ENCODE measurements at regions not wholly inside any gene's neighbourhood (a gene's known extent, or its start where the extent isn't known, plus 50 kb on each side); places are given as distances from the start of the nearest gene placed in this dataset.
"Not testable (repeated sequence)": the region's sequence is repeated elsewhere in the genome, so short reads cannot be mapped to it uniquely, and the experiment has no call there.

DNA sequence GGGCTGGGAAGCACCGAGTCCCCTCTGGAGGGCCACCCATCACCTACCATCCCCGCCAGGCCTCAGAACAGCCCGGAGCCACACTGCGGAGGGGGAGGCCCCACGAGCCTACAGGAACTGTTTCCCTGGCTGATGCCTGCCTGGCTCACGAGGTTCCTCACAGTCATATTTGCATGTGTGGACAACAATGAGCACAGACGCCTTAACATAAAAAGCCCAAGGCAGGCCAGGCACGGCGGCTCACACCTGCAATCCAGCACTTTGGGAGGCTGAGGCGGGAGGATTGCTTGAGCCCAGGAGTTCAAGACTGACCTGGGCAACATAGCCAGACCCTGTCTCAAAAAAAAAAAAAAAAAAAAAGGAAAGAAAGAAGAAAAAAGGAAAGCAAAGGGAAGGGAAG, 125.9 kb downstream of the FAM53A start:
- no peak for DNase-seq

DNA sequence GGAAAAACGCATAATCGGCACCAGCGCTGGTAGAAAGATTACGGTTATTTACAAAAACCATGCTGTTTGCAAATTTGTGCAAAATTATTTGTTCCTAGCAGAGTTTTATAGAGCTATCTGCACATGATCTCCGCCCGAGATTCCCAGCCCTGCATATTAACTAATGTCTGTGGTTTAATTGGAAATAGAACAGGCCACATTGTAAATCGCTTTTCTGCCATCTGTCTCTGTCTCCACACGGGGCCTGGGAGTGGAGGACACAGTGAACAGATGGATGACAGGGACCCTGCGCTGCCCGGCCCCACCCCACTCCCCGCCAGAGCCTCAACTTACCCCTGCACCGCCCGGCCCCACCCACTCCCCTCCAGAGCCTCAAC, 126.9 kb downstream of the FAM53A start:
- no peak for DNase-seq

DNA sequence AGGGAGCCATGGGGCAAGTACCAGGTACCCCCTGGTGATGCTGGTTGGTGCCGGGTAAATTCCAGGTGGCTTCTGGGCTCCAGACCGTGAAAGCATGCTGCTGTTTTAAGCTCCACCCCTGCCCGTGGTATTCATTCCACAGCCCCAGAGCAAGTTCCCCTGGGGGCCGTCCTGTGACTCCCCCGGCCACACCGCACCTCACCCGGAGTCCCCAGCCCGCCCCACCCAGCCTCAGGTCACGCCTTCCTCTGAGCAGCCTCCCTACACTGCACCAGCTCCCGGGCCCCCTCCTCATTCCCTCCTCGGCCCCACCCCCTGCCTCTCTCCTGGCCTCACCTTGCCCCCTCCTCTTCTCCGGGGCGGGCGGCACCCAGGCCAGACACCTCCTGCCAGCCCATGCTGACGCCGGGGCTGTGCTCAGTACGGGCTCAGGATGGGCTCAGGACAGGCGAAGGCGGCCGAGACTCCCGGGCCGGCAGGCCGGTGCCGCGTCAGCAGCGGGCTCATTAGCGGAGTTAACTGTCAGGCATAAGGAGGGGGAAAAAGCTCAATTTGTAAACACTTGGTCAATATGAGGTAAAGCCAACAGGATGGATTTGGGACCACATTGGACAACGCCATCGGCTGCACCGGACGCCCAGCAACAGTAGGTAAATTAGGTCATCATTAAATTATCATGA, 127.4 kb downstream of the FAM53A start:
- no peak for DNase-seq

DNA sequence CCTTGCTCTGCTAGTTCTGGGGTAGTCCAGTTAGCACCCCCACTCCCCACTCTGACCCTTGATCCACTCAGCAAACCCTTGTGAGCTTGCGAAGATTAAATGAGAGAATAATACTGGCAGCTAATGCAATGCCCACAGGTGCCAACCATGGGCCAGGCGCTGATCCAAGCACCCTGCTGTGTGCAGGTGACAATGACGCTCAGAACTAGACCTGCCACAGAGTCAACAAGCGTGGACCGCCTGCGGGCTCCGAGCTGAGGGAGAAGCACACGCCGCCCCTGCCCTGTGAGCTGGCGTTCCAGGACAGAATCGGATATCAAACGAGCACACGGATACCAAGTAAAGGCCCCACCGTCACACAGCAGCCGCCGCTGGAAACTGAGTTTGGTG, 129.2 kb downstream of the FAM53A start:
- DNase-seq: no peak

DNA sequence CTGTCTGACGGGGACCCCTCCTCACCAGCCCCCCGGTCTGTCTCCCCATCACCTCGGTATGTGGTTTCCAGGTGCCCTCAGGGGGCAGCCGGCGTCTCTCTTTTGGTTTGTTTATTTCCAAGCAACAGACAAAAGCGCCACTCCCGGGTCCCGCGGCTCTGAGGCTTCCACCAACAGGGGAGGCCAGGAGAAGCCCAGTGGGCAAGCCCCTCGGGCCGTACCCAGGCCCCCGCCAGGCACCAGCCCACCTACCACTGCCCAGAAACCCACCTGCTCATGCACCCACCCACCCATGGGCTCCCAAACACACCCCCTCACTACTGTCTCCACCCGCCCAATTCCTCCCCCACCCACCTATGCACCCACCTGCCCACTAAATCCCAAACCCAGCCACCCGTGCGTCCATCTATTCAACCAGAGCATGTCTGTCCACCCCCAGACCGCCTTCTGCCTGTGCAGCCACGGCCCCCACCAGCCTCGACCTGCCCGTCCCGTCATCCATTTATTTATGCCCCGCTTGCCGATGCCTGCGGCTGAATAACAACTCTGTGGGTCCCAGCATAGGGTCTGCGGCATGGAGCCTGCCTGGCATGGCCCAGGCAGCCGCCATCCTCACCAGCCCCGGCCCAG, 129.8 kb downstream of the FAM53A start:
- DNase-seq: no peak

DNA sequence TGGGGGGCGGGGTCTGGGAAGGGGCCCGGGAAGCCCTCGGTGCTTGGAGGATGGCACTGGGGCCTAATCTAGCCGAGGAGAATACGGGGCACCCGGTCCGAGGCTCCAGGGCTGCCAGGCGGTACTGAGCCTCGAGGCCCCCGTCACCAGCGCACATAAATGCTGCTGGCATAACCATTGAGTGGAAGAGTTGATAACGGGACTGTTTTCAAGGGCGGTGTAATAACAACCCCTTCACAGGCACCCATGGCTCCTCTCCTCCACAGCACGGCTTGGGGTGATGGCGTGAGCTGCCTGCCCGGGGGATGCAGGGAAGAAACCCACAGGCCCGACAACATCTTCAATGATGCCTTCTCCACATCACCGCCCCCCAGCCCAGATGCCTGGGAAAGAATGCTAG, 130.7 kb downstream of the FAM53A start:
- DNase-seq: no peak

DNA sequence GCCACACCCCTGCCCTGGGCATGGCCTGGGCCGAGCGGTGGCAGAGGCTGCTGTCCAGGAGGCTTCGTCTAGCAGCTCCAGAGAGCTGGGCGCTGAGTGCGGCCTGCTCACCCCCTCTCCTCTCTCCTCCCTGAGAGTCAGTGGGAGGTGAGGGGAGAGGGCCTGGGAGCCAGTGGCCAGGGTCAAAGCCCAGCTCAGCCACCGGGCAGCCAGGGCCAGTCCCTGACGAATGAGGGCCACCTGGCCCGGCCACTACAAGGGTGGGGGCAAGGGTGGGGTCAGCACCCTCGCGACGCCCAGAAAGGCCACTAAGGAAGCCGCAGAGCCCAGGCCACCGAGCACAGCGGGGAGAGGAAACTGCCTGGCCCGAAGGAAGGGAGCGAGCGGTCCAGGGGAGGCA, 131.7 kb downstream of the FAM53A start:
- DNase-seq: no peak

DNA sequence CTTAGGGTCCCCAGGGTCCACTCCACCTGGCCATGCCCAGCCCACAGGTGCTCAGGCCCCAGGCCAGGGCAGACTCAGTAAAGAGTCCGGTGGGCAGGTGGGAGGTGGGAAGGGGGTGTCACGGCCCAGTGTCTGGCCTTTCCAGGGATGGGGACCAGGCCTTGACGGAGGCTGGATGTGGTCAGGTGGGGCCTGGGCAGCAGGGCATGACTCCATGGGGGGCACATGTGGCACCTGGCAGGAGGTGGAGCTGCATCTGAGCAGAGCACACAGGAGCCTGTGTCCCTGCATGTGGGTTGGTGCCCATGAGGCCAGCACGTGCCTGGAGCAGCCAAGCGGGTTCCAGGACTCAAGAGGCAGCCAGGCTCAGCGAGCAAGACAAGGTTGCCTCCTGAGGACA, 132.9 kb downstream of the FAM53A start:
- no peak for DNase-seq

DNA sequence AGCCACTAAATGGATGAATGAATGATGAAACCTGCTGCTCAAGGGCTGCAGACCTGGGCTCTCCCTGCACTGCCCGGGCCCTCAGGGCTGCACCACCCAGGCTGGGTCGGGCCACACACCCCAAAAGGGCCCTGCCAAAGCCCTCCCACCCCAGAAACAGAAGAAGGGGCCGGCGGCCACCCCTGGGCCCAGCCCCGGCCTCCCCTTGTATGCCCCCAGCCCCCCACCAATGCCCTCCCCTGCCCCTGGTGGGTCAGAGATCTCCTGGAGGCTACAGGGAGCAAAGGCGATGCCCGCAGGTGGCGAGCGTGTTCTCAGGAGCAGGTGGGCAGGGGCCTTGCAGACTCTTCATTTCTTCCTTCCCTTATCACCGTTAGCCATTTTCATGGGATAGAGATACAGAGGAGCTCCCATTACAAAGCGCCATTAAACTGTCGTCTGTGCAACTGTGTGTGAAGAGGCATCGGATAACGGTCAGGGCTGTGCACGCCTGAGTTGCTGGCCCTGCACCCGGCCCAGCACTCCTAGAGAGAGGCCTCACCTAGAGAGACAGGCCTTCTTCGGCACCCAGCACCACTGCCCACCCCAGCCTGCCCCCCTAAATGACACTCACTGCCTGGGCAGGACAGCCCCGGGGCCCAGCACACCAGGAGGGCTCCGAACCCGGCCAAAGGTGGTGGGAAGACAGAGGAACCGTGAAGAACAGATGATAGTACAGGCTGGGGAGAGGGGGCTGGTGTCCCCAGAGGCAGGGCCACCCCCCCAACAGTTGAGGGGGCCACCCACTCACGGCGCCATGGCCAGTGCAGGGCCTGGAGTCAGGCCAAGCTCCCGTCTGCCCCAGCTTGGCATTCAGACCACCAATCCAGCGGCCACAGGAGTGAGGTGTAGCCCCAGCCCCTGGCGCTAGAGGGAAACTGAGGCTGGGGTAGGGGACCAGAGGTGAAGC, 133.7 kb downstream of the FAM53A start:
- no peak for DNase-seq

DNA sequence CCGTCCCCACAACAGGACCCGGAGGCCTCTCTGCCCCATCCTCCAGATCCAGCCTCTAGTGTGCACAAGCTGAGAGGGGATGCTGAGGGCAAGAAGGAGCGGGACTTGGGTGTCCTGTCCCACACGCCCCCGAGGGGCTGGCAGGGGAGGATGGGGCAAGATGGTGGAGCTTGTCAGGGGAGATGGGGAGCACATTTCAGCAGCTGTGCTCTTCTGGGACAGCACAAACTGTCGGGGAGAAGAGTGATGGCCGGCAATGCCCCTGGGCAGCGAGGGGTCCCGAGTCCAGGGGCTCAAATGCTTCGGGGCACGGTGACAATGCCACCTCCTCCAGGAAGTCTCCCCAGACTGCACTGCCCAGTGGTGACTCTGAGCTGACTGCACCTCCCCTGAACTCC, 134.5 kb downstream of the FAM53A start:
- DNase-seq: no peak

DNA sequence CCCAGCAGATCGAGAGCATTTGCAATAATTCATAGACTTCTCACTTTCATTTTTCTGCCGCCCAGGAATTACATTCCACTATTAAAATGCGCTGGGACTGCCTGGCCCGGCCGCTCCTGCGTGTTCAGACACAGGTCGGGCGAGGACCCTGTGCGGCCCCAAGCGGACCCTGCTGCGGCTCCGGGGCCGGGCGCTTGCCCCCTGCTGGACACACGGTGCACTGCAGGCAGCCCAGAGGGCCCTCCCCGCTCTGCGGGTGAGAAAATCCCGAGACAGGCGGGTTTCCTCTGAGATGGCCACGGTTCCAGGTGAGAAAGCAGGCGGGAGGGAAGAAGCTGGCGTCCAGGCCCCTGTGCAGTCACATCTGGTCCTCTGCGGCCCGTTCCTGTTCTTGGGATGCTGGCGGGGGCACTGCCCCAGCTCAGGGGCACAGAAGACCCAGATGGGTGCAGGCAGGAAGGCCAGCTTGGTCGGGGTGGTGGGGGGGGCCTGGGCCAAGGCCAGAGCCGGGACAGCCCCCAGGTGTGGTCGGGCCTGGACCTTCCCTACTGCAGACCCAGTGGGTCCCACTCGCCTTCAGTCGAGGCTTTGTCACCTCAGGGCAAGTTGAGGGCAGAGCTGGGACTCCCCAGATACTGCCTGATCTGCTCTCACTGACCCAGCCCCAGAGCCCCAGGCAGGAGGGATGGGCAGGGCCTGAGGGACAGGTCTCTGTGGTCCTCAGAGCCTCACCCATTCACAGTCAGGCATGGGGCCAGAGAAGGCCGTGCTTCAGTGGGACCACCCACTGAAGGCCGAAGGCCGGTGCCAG, 135.1 kb downstream of the FAM53A start:
- not testable (repeated sequence) for DNase-seq

DNA sequence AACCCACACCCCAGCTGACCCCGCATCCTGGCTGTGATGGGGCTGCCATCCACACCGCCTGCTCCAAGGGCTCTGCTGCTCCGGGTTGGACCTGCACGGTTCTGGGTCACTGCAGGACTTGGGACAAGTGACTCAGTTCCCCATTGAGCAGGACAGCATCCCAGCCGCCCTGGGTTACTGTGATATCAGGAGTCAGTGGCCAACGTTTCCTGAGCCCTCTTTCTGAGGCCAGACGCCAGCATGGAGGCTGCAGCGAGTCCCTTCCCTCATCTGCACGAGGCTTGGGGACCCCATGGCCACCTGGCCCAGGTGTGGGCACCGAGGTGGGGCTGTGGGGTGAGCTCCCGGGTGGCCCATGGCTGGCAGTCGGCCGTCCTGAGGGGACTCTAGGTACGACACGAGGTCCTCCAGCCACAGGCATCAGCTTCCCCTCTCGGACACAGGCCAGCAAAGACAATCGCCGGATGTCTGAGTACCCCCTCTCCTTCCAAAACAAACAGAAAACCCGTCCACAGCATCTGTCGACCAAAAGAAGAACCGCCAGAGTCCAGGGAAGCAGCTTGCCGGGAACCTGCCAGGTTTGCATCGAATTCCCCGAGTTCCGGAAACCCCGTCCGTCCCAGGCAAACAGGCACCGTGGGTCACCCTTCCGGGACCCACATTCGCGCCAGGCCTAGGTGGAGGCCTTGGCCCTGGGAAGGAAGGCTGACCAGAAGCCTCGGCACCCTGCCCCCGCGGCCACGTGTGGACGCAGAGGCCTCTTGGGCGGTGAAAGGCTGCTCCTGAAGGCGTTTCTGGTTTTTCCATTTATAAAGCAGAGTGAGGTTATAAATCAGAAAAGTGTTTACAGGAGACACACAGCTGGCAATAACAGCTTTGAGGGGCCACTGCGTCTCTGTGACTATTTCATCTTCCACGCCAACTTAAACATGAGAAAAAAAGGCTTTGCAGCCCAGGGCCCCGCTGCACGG, 136.0 kb downstream of the FAM53A start:
- no peak for DNase-seq

DNA sequence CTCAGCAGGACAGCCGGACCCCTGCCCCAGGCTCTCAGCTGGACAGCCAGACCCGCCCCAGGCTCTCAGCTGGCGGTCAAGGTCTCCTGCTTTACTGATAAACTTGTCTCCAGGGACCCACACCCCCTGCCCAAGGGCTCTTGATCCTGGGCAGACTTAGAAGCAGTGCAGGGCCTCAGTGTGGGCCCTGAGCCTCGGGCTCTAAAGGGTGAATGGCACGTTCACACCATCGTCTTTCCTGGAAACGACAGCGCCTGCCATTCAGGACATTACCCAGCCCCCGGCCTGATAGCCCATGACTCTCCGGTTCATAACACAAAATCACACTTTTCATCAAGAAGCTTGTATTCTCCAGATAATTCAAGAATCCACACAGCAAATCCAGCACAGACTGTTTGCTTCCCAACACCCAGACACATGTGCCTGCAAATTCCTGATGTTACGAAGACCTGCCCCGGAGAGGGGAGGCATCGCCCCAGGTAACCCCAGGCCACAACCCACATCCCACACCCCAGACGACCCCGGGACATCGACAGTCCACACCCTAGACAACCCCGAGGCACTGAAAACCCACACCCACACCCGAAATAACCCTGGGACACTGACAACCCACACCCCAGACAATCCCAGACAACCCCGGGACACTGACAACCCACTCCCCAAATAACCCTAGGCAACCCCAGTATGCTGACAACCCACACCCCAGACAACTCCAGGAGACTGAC, 136.8 kb downstream of the FAM53A start:
- DNase-seq: no peak

DNA sequence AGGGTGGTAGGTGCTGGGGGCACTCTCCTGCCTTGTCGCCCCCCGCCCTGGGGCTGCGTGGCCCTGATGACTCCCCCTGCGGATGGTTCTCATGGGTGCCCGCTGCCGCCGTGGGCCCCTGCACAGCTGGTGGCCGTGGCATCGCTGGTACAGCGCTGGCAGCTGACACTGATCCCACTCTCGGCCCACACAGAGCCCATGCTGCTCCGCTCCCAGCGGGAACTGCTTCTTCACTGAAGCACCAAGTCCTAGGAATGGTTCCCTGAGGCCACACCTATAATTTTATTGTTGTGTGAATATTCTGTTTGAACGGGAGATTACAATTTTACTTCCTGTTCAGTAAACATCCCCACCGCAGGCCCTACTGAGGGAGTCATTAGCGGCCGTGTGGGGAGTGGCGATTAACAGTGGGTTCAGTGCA, 138.6 kb upstream of the NKX1-1 start:
- DNase-seq: no peak

DNA sequence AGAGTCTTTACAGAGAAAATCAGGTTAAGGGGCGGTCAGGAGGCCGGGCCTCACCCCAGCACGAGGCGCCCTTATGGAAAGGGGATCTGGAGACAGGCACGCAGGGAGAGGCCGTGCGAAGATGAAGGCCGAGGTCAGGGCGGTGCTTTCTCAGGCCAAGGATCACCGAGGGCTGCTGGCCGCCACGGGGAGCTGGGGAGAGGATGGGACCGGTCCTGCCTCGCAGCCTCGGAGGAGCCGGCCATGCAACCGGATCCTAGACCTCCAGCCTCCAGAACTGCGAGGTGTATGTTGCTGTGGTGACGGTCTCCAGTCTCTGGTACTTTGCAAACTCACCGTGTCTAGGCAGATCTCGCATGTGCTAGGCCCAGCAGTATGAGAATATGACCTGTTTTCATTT, 138.2 kb upstream of the NKX1-1 start:
- not testable (repeated sequence) for DNase-seq

DNA sequence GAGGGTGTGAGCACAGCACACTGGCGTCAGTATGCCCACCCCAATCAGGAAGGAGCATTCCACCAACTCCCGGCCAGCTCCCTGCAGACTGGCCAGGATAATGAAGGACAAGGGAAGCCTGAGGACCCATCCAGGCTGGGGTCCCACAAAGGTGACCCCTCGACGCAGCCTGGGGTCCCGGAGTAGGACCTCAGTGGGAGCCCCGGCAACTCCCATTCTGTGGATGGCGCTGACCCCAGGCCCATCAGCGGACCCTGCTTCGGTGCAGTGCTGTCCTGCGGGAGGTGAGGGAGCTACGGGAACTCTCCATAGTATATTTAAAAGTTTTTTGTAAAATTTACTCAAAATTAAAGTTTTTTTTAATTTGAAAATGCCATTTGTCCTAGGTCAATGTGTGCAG, 137.7 kb upstream of the NKX1-1 start:
- no peak for DNase-seq

DNA sequence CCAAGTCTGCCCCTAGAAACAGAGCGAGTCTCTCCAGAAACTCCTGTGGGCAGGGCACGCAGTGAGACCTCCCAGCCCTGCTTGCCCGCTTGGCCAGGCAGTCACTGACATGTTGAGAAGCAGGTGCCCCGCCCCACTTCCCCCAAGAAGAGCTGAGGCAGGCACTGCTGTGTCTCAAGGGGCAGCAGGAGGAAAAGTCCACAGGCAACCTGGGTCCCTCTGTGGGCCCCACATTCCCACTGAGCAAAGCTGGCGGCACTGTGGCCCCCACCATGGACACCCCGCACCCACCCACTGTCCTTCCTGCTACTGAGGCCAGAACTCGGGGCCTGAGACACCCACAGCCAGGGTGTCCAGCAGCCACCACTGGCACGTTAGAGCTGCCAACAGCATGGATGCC, 137.3 kb upstream of the NKX1-1 start:
- DNase-seq: no peak

DNA sequence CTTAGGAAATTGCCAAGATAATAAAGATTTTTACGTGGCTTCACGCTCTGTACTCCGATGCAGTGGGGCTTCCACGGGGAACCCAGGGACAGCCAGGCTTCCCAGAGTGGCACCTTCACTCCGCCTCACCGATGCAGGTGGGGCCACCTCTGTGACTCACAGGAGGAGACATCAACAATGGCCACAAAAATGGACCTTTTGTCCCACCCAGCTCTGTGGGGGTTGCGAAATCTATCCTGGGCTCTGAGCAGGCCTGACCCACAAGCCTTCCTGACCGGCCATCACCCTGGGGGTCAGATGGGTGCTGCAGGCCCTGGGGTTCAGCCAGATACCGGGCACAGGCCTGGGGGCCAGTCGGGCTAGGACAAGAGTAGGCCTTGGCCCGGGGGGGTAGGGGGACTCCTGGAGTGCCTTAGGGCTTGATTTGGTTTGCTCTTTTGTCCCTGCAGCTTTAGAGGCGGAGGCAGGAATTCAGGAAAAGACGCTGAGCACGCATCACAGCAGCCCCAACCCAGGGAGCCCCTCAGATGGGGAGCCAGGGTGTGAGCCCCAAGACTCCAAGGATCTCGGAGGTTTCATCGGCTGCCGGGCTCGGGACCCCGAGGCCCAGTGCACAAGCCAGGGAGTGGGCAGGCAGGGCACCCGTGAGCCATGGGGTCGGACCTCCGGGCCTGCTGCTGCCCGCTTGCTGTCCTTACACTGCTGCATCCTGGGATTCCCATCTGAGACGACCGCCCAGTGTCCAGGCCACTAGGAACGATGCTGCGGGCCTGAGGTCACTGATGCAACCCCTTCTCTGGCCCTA, 136.5 kb upstream of the NKX1-1 start:
- DNase-seq: no peak

DNA sequence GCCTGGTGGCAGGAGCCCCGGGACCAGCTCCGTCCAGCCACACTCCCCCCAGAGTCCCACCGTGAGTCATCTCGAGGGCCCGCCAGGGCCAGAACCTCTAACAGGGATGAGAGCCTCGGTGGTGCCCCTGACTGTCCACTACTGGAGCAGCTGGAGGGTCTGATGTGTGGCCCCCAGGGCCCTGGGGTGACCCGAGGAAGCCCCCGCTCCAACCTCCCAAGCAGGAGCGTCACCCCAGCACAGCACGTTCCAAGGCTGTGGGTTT, 135.9 kb upstream of the NKX1-1 start:
- no peak for DNase-seq

DNA sequence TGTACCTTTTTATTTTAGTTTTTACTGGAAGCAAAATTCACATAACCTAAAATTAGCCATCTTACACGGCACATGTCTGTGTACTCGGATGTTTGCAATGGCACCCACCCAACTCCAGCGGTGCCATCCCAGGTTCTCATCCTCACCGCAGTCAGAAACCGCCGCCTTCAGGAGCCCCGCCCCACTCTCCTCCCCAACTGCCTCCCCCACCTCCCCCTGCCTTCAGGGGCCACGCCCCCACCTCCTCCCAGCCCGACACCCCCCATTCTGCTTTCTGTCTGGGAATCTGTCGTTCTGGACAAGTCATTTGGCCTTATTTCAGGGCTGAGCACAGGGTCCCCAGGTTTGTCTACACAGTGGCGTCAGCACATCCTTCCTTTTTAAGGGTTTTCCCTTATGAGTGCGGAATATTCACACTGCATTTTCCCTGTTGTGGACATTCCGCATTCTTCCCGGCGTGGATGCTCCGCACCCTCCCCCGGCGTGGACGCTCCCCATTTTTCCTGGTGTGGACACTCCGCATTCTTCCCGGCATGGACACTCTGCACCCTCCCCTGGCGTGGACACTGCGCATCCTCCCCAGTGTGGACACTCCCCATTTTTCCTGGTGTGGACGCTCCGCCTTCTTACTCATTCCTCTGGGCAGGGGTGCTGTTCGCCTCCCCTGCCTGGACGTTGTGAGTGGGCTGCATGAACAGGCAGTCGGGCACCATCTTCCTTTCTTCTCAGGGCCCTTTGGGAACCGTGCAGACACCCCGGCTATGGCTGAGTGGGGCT, 135.4 kb upstream of the NKX1-1 start:
- DNase-seq: no peak

All from SIG-M5 (cell line).